H1 (cell line): ENCODE measurements at regions not wholly inside any gene's neighbourhood (a gene's known extent, or its start where the extent isn't known, plus 50 kb on each side); places are given as distances from the start of the nearest gene placed in this dataset.

Experiments used
- ATF3 ChIP-seq: IDR thresholded peaks from 2 replicates; pipeline ENCODE4 v1.6.1; 2011; ENCODE audit warnings: low read depth, mild to moderate bottlenecking, low read length; ENCODE audit not compliant: insufficient read depth
- BCL11A ChIP-seq, 2 experiments: IDR thresholded peaks; one replicate each; pipeline ENCODE4 v1.6.1; 2011; ENCODE audit warnings: low read depth in 2 of 2, low read length in 2 of 2, mild to moderate bottlenecking in 2 of 2
- CBX8 ChIP-seq: fragments of 300-800, 300-1000 bp; sonication (generic); IDR thresholded peaks from 2 replicates; pipeline ENCODE4 v1.7.1; 2016; ENCODE audit warnings: low read depth, low read length, borderline replicate concordance
- FOSL1 ChIP-seq: IDR thresholded peaks from 2 replicates; pipeline ENCODE4 v1.6.1; 2011; ENCODE audit warnings: mild to moderate bottlenecking, low read depth, low read length, moderate library complexity; ENCODE audit not compliant: insufficient read depth
- HDAC6 ChIP-seq: IDR thresholded peaks from one replicate; pipeline ENCODE4 v1.7.1; 2012; ENCODE audit warnings: low read depth, mild to moderate bottlenecking, inconsistent platforms, low read length, moderate library complexity
- NANOG ChIP-seq: IDR thresholded peaks from 2 replicates; pipeline ENCODE4 v1.6.1; 2011; ENCODE audit warnings: low read length, low read depth, mild to moderate bottlenecking, inconsistent platforms; ENCODE audit not compliant: insufficient read depth, poor library complexity, severe bottlenecking
- RFX5 ChIP-seq: IDR thresholded peaks from 2 replicates; pipeline ENCODE4 v1.6.1; 2011; ENCODE audit warnings: low read depth, low read length, improper control_type of control experiment, borderline replicate concordance
- RNF2 ChIP-seq: fragments of 200-900, 300-1000 bp; sonication (generic); IDR thresholded peaks from 2 replicates; pipeline ENCODE4 v1.7.1; 2016; ENCODE audit warnings: borderline replicate concordance, low read depth, mild to moderate bottlenecking, antibody characterized with exemption, low read length; ENCODE audit not compliant: poor library complexity, severe bottlenecking; ENCODE audit errors: missing control alignments
- SIRT6 ChIP-seq: IDR thresholded peaks from one replicate; pipeline ENCODE4 v1.7.1; 2012; ENCODE audit warnings: low read length, inconsistent platforms
- TAF1 ChIP-seq: IDR thresholded peaks from 2 replicates; pipeline ENCODE4 v1.6.1; 2011; ENCODE audit warnings: mild to moderate bottlenecking, low read depth, low read length

- TF ChIP-seq ATF3 (no peak), HDAC6 (no peak), BCL11A (IDR thresholded peaks at IDR 0.05; ENCODE audit: low read depth in 2 of 2, low read length in 2 of 2) (no peak), RFX5 (no peak), SIRT6 (no peak), NANOG (no peak), FOSL1 (no peak), RNF2 (no peak), TAF1 (no peak), CBX8 (no peak)
- TF ChIP-seq, all 59 proteins: peak for 0
Observed at GRCh38 chr7:155215576-155216325, 81.9 kb upstream of the INSIG1 start (continued).
